Caco-2 (cell line): ENCODE measurements at regions not wholly inside any gene's neighbourhood (a gene's known extent, or its start where the extent isn't known, plus 50 kb on each side); places are given as distances from the start of the nearest gene placed in this dataset.

Source experiments
- BruUV-seq: library from RNA; stranded (reverse); fragments of 400-500 nt; replicated peaks from 2 replicates; lab custom pipeline; 2021; lab: Mats Ljungman, UMichigan
- CTCF ChIA-PET: fragments of 300-600 bp; sonication (Branson Sonifier 250); formaldehyde crosslinking; loops from one replicate; lab custom pipeline; 2022; ENCODE audit warnings: antibody characterized with exemption; lab: Charles Lee
- POLR2A ChIA-PET: fragments of 300-600 bp; sonication (Branson Sonifier 250); formaldehyde crosslinking; loops from one replicate; lab custom pipeline; 2022; ENCODE audit warnings: antibody characterized with exemption; lab: Charles Lee
- DNase-seq, 2 experiments: peaks; one replicate each; pipeline versions ENCODE4 v3.0.0 to v3.0.0-alpha.2; 2020 to 2022
- H3K27me3 ChIP-seq: replicated peaks from 2 replicates; pipeline ENCODE4 v1.6.0; 2011; ENCODE audit warnings: low read length; ENCODE audit not compliant: control insufficient read depth, insufficient read depth
- H3K36me3 ChIP-seq: 2 replicates; pipeline ENCODE4 v1.5.1; 2011; ENCODE audit warnings: low read length; ENCODE audit not compliant: control insufficient read depth, insufficient read depth
- H3K4me1 ChIP-seq: fragments of 250-450 bp; sonication (Bioruptor Pico); 2 replicates; pipeline ENCODE4 v1.5.1; 2020; ENCODE audit warnings: mild to moderate bottlenecking
- H3K4me3 ChIP-seq: 2 replicates; pipeline ENCODE4 v1.5.1; 2011; ENCODE audit warnings: low read depth, mild to moderate bottlenecking, control low read depth, low read length
- H3K9me3 ChIP-seq: fragments of 250-450 bp; sonication (Bioruptor Pico); 2 replicates; pipeline ENCODE4 v1.5.1; 2020; ENCODE audit warnings: mild to moderate bottlenecking, moderate library complexity
- H3K27ac Mint-ChIP-seq: one replicate; pipeline ENCODE4 v1.8.0; 2022; ENCODE audit warnings: mixed read lengths; ENCODE audit not compliant: unreplicated experiment
- H3K27me3 Mint-ChIP-seq: one replicate; pipeline ENCODE4 v1.8.0; 2022; ENCODE audit warnings: mixed read lengths; ENCODE audit not compliant: insufficient read depth, unreplicated experiment
- H3K36me3 Mint-ChIP-seq: one replicate; pipeline ENCODE4 v1.8.0; 2022; ENCODE audit warnings: mild to moderate bottlenecking, mixed read lengths; ENCODE audit not compliant: insufficient read depth, unreplicated experiment
- H3K4me1 Mint-ChIP-seq: one replicate; pipeline ENCODE4 v1.8.0; 2022; ENCODE audit warnings: low read depth, mixed read lengths; ENCODE audit not compliant: unreplicated experiment
- H3K4me3 Mint-ChIP-seq: one replicate; pipeline ENCODE4 v1.8.0; 2022; ENCODE audit warnings: mild to moderate bottlenecking, moderate library complexity, mixed read lengths; ENCODE audit not compliant: unreplicated experiment
- H3K9me3 Mint-ChIP-seq: one replicate; pipeline ENCODE4 v1.8.0; 2022; ENCODE audit warnings: mixed read lengths; ENCODE audit not compliant: unreplicated experiment
- intact Hi-C: fragments of 100-400 bp; cut with micrococcal nuclease; formaldehyde crosslinking; loops from one replicate; pipeline ENCODE4 v1.10.0; 2022; ENCODE audit not compliant: unreplicated experiment
- TF ChIP-seq, protein P1 (sequence below), 2 experiments: fragments of 200-600 bp in 1 of 2; IDR thresholded peaks; 1 replicate in 1 of 2; 2 replicates in 1 of 2; pipeline versions ENCODE4 v1.5.1 to v1.8.0; 2011 to 2022; ENCODE audit warnings: antibody characterized with exemption in 1 of 2, control low read depth in 1 of 2, inconsistent platforms in 1 of 2, low read depth in 1 of 2, low read length in 1 of 2, mild to moderate bottlenecking in 1 of 2, moderate library complexity in 1 of 2; ENCODE audit not compliant: insufficient read depth in 1 of 2, severe bottlenecking in 1 of 2, unreplicated experiment in 1 of 2

- CTCF ChIA-PET: no interaction called here
- H3K4me3 Mint-ChIP-seq: no peak overlapping the region
- Histone ChIP-seq H3K4me3 (no peak overlapping the region), H3K9me3 (no peaks in the 10 kb centered on the region), H3K36me3 (no peaks in the 10 kb centered on the region), H3K27me3 (no peaks in the 10 kb centered on the region), H3K4me1 (no peaks in the 10 kb centered on the region)
- no peaks in the 10 kb centered on the region for H3K27me3 Mint-ChIP-seq
- H3K9me3 Mint-ChIP-seq: no peaks in the 10 kb centered on the region
- no TSS peak for BruUV-seq
- intact Hi-C loops: no loop called here
- H3K4me1 Mint-ChIP-seq: no peaks in the 10 kb centered on the region
- no peaks in the 10 kb centered on the region for H3K36me3 Mint-ChIP-seq
- no peak for DNase-seq
- no peak overlapping the region for H3K27ac Mint-ChIP-seq
- POLR2A ChIA-PET: no interaction called here
- TF ChIP-seq, protein P1, sequence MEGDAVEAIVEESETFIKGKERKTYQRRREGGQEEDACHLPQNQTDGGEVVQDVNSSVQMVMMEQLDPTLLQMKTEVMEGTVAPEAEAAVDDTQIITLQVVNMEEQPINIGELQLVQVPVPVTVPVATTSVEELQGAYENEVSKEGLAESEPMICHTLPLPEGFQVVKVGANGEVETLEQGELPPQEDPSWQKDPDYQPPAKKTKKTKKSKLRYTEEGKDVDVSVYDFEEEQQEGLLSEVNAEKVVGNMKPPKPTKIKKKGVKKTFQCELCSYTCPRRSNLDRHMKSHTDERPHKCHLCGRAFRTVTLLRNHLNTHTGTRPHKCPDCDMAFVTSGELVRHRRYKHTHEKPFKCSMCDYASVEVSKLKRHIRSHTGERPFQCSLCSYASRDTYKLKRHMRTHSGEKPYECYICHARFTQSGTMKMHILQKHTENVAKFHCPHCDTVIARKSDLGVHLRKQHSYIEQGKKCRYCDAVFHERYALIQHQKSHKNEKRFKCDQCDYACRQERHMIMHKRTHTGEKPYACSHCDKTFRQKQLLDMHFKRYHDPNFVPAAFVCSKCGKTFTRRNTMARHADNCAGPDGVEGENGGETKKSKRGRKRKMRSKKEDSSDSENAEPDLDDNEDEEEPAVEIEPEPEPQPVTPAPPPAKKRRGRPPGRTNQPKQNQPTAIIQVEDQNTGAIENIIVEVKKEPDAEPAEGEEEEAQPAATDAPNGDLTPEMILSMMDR (IDR thresholded peaks at IDR 0.05; ENCODE audit: insufficient read depth in 1 of 2, low read depth in 1 of 2, low read length in 1 of 2, severe bottlenecking in 1 of 2, unreplicated experiment in 1 of 2): no peak
These were observed 208.0 kb upstream of the EOMES start for GRCh38 chr3:27930052-27930602.

DNA sequence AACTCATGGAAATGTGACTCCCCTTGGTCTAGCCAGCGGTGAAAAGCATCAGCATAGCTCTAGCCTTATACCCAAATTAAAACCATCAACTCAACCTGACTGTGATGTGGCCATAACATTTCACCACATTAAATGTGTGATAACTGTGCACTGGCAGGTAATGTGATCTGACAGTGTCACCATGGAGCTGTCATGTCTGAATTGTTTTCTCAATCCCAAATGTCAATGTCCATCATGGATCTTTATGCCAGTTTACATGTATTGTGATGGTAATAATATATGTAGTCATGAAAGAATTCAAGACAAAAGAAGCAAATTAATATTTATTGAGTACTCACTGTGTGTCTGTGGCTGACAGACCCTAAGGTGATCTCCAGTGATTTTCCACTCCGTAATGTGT, 213.4 kb upstream of the EOMES start:
- no peak overlapping the region for H3K4me3 Mint-ChIP-seq
- Histone ChIP-seq H3K4me3 (no peak overlapping the region), H3K4me1 (no peaks in the 10 kb centered on the region), H3K36me3 (no peaks in the 10 kb centered on the region), H3K9me3 (no peaks in the 10 kb centered on the region), H3K27me3 (no peaks in the 10 kb centered on the region)
- H3K9me3 Mint-ChIP-seq: no peaks in the 10 kb centered on the region
- no peak overlapping the region for H3K27ac Mint-ChIP-seq
- TF ChIP-seq, protein P1 (IDR thresholded peaks at IDR 0.05; ENCODE audit: insufficient read depth in 1 of 2, low read depth in 1 of 2, low read length in 1 of 2, severe bottlenecking in 1 of 2, unreplicated experiment in 1 of 2): no peak
- H3K27me3 Mint-ChIP-seq: no peaks in the 10 kb centered on the region
- no peak for DNase-seq
- H3K4me1 Mint-ChIP-seq: no peaks in the 10 kb centered on the region
- H3K36me3 Mint-ChIP-seq: no peaks in the 10 kb centered on the region
- ChIA-PET POLR2A (no interaction called here), CTCF (no interaction called here)
- intact Hi-C loops: no loop called here
- BruUV-seq: no TSS peak

- POLR2A ChIA-PET: no interaction called here
- H3K36me3 Mint-ChIP-seq: no peaks in the 10 kb centered on the region
- CTCF ChIA-PET: no interaction called here
- H3K9me3 Mint-ChIP-seq: no peaks in the 10 kb centered on the region
- intact Hi-C loops: no loop called here
- H3K27ac Mint-ChIP-seq: no peak overlapping the region
- no peaks in the 10 kb centered on the region for H3K4me1 Mint-ChIP-seq
- no peaks in the 10 kb centered on the region for H3K27me3 ChIP-seq
- DNase-seq: no peak
- no TSS peak for BruUV-seq
- H3K4me1 ChIP-seq: no peaks in the 10 kb centered on the region
- H3K4me3 Mint-ChIP-seq: no peak overlapping the region
- no peak overlapping the region for H3K4me3 ChIP-seq
- H3K9me3 ChIP-seq: no peaks in the 10 kb centered on the region
- TF ChIP-seq, protein P1 (IDR thresholded peaks at IDR 0.05; ENCODE audit: insufficient read depth in 1 of 2, low read depth in 1 of 2, low read length in 1 of 2, severe bottlenecking in 1 of 2, unreplicated experiment in 1 of 2): no peak
- no peaks in the 10 kb centered on the region for H3K36me3 ChIP-seq
- H3K27me3 Mint-ChIP-seq: peaks cover 2% of the 10 kb centered on the region
These were observed 217.4 kb upstream of the EOMES start for GRCh38 chr3:27939521-27939920.
